ENCODE measurements at regions not wholly inside any gene's neighbourhood (a gene's known extent, or its start where the extent isn't known, plus 50 kb on each side); places are given as distances from the start of the nearest gene placed in this dataset.

- in situ Hi-C loops (cut with HindIII; ENCODE audit: low pct_unique_long_range_greater_than_20kb, low sequenced_read_pairs): no loop called here
- DNase-seq (ENCODE audit: low read depth, low spot score): no peak
These were observed 168.4 kb downstream of the ZFP36L2 start for GRCh38 chr2:43057742-43058725.

- in situ Hi-C loops (cut with HindIII; ENCODE audit: low pct_unique_long_range_greater_than_20kb, low sequenced_read_pairs): no loop called here
- no peak for DNase-seq (ENCODE audit: low read depth, low spot score)
These were observed 169.2 kb downstream of the ZFP36L2 start for GRCh38 chr2:43057026-43057741.

- in situ Hi-C loops (cut with HindIII; ENCODE audit: low pct_unique_long_range_greater_than_20kb, low sequenced_read_pairs): no loop called here
- no peak for DNase-seq (ENCODE audit: low read depth, low spot score)
These were observed 170.4 kb downstream of the ZFP36L2 start for GRCh38 chr2:43055985-43056384.

GRCh38 chr2:43055086-43055912, 171.1 kb downstream of the ZFP36L2 start:
- in situ Hi-C loops (cut with HindIII; ENCODE audit: low pct_unique_long_range_greater_than_20kb, low sequenced_read_pairs): no loop called here

GRCh38 chr2:43054367-43054766, 172.0 kb downstream of the ZFP36L2 start:
- in situ Hi-C loops (cut with HindIII; ENCODE audit: low pct_unique_long_range_greater_than_20kb, low sequenced_read_pairs): no loop called here
- DNase-seq (ENCODE audit: low read depth, low spot score): no peak

More at GRCh38 chr2:43055086-43055912, 171.1 kb downstream of the ZFP36L2 start:
- no peak for DNase-seq (ENCODE audit: low read depth, low spot score)

GRCh38 chr2:43052944-43053306, 173.5 kb downstream of the ZFP36L2 start:
- in situ Hi-C loops (cut with HindIII; ENCODE audit: low pct_unique_long_range_greater_than_20kb, low sequenced_read_pairs): no loop called here
- no peak for DNase-seq (ENCODE audit: low read depth, low spot score)

GRCh38 chr2:43052204-43052943, 174.0 kb downstream of the ZFP36L2 start:
- in situ Hi-C loops (cut with HindIII; ENCODE audit: low pct_unique_long_range_greater_than_20kb, low sequenced_read_pairs): no loop called here
- DNase-seq (ENCODE audit: low read depth, low spot score): no peak

- in situ Hi-C loops (cut with HindIII; ENCODE audit: low pct_unique_long_range_greater_than_20kb, low sequenced_read_pairs): no loop called here
- DNase-seq (ENCODE audit: low read depth, low spot score): no peak
These were observed 175.1 kb downstream of the ZFP36L2 start for GRCh38 chr2:43051338-43051737.

GRCh38 chr2:43050866-43051265, 175.5 kb downstream of the ZFP36L2 start:
- DNase-seq (ENCODE audit: low read depth, low spot score): no peak
- in situ Hi-C loops (cut with HindIII; ENCODE audit: low pct_unique_long_range_greater_than_20kb, low sequenced_read_pairs): no loop called here

- DNase-seq (ENCODE audit: low read depth, low spot score): no peak
- in situ Hi-C loops (cut with HindIII; ENCODE audit: low pct_unique_long_range_greater_than_20kb, low sequenced_read_pairs): no loop called here
These were observed 176.3 kb downstream of the ZFP36L2 start for GRCh38 chr2:43049836-43050801.

GRCh38 chr2:43047187-43047780, 179.1 kb downstream of the ZFP36L2 start:
- in situ Hi-C loops (cut with HindIII; ENCODE audit: low pct_unique_long_range_greater_than_20kb, low sequenced_read_pairs): no loop called here
- no peak for DNase-seq (ENCODE audit: low read depth, low spot score)

GRCh38 chr2:43045866-43046265, 180.5 kb downstream of the ZFP36L2 start:
- no peak for DNase-seq (ENCODE audit: low read depth, low spot score)
- in situ Hi-C loops (cut with HindIII; ENCODE audit: low pct_unique_long_range_greater_than_20kb, low sequenced_read_pairs): no loop called here

GRCh38 chr2:43044093-43044681, 182.2 kb downstream of the ZFP36L2 start:
- in situ Hi-C loops (cut with HindIII; ENCODE audit: low pct_unique_long_range_greater_than_20kb, low sequenced_read_pairs): no loop called here
- no peak for DNase-seq (ENCODE audit: low read depth, low spot score)

- no peak for DNase-seq (ENCODE audit: low read depth, low spot score)
- in situ Hi-C loops (cut with HindIII; ENCODE audit: low pct_unique_long_range_greater_than_20kb, low sequenced_read_pairs): no loop called here
These were observed 182.9 kb downstream of the ZFP36L2 start for GRCh38 chr2:43043553-43043870.

- no peak for DNase-seq (ENCODE audit: low read depth, low spot score)
- in situ Hi-C loops (cut with HindIII; ENCODE audit: low pct_unique_long_range_greater_than_20kb, low sequenced_read_pairs): no loop called here
These were observed 184.6 kb downstream of the ZFP36L2 start for GRCh38 chr2:43041661-43042360.

Measured in SK-MEL-5 (cell line).